HG03060 (cell line): ENCODE measurements at regions not wholly inside any gene's neighbourhood (a gene's known extent, or its start where the extent isn't known, plus 50 kb on each side); places are given as distances from the start of the nearest gene placed in this dataset.

ENCODE experiments used
- ATAC-seq: cut with Tn5 transposase; IDR thresholded peaks from one replicate; pipeline ENCODE4 v1.9.1; 2021; ENCODE audit warnings: low read depth, moderate number of reproducible peaks; ENCODE audit not compliant: unreplicated experiment

- no peak for ATAC-seq
Observed at GRCh38 chr1:37237948-37238347, 203.6 kb upstream of the GRIK3 start.

DNA sequence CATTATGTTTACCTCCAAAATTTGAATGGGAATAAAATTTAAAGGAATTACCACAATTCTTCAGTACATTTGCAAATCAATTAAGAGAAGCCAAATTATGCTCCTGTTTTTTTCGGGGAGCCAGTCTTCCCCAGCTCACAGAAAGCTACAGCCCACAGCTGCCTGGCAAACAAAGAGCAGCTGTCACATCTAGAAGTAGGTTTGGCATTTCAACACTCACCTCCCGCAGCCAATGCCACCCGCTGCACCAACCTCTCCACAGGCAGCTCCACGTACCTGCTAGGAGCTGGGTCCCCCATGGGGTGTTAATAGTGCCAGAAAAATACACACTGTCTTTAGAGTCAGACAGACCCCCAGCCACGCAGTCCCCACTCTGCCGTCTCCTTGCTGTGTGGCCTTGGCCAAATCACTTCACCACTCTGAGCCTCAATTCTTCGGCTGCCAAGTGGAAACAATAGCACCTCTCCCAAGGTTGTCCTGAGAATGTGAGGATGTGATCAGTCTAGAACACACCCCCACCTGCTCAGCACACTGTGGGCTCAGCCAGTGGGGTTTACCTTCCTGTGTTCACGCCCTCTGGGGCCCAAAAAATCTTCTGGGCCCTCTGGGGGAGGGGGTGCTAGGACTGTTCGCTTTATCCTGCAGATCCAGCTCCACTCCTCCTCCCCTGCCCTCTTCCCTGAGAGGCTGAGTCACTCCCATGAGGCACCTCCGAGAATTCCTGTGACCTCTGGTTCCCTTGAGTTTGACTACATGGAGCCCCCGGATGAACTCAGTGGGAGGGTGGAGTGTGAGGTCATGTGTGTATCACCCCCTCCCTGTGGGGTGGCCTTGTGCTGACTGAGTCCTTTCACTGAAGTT, 204.3 kb upstream of the GRIK3 start:
- no peak for ATAC-seq

DNA sequence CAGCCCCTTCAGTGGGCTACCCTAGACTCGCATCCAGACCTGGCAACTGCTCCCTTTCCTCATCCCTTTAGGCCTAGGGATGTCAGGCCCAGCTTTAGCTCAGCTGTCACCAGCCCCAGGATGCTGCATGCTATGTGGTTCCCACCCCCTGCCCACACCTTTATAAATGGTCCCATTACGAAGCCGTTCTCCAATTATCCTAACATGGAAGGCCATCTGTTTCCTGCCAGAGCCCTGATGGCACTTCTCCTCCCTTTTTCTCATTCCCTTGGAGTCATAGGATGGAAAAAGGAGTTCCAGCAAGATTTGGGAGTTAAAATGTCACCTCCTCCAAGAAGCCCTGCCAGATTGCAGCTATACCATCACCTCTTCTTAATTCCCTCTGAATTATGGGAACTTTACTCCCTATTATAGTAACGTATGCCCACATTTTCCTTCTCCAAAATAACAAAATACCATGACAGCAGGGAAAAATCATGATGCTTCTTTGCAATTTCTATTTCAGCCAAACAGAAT, 205.0 kb upstream of the GRIK3 start:
- no peak for ATAC-seq

DNA sequence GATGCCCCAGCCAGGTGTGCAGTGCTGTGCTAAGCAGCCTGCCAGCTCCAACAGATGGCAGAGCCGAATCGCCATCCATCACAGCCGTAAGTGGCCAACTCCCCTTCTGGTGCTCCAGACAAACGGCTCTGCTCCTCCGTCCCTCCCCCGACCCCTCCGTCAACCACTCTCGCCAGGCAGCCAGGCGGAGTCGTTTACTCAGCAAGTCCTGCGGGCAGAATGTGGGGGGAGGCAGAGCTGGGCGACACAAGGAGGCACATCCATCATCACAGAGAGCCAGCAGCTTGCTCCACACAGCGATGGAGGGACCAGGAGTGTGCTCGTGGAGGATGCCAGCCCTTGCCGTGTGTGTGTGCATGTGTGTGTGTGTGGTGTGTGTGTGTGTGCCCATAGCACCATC, 206.6 kb upstream of the GRIK3 start:
- no peak for ATAC-seq

DNA sequence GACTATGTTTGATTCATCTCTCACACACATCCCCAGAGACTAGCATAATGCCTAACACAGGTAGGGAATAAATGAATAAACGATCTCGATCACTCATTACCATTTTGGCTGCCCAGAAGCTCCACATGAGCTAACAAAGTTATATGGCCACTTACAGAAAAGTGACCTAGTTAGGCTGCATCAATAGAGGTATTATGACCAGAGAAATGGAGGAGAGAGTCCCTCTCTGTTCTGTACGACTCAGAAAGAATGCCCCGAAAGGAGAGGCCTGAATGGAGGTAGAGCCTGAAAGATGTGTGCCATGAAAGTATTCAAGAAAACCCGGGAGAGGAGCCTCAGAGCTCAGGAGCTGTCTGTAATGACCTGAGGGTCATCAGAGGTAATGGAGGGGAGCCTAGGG, 208.2 kb upstream of the GRIK3 start:
- ATAC-seq: no peak

GRCh38 chr1:37243368-37244082, 209.2 kb upstream of the GRIK3 start:
- ATAC-seq: no peak

DNA sequence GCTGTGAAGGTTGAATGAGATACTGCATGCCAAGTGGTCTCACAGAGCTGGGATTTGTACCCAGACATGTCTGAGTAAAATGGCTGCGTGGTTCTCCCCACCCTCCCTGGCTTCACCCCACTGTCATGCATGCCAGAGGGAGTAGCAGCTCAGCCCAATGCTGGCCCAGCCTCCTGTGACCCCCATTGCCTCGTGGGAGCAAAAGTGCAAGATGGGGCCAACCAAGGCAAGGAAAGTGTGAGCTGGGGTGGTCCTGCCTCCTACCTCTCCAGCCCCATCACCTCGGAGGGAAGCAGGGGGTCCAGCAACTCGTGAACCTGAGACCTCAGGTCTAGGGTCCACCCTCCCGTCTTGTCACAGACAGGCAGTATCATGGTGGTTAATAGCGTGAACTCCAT, 209.8 kb upstream of the GRIK3 start:
- no peak for ATAC-seq

GRCh38 chr1:37244815-37245214, 210.5 kb upstream of the GRIK3 start:
- no peak for ATAC-seq

DNA sequence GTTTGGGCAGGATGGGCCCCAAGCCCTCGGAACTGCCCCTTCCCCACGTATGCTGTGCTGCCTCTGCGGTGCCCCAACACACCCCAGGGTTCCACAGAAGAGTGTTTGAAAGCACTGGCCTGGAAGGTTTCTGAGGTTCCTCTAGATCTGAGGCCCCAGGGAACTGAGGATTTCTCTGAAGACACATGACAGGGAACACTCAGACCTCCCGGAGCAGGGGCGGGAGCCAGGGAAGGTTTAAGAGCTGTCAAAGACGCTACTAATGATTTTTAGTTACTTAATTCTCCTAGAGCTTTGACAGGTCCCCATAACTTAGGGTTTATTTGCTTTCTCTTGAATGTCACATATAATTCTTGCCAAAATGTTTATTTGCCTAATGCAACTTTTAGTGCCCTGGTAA, 212.3 kb upstream of the GRIK3 start:
- ATAC-seq: no peak

DNA sequence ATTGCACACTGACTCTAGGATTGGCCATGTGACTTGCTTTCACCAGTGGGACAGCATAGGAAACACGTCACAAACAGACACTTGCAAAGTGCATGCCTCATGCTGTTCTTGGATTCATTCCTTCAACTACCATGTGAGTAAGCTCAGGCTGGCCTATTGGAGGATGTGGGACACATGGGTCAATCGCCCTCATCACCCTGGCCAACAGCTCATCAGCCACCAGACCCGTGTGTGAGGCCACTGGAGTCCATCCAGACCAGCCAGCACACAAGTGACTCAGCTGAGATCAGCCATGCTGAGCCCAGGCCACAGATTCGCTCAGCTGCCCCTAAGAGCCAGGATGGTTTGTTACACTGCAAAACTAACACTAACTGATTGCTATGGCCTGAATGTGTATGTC, 216.1 kb upstream of the GRIK3 start:
- ATAC-seq: no peak

- ATAC-seq: no peak
Observed at GRCh38 chr1:37255136-37255795, 219.1 kb upstream of the ZC3H12A start.

- no peak for ATAC-seq
Observed at GRCh38 chr1:37255868-37256267, 218.5 kb upstream of the ZC3H12A start.

DNA sequence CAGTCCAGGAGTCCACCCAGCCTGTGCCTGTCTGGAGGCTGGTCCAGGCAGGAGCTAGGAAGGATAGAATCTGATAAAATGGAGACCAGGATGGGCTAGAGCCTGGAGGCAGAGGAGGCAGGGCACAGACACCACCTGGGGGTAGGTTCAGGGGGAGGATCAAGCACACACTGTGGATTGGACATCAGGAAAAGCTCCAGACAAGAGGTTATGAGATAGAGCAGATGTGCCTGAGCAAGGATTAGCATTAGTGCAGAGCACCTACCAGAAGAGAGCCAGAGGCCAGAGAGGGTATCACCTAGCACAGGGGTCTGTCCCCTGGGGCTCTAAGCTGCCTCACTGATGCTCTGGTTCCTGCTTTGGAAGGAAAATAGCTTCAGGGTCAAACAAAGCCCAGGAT, 216.7 kb upstream of the ZC3H12A start:
- no peak for ATAC-seq

DNA sequence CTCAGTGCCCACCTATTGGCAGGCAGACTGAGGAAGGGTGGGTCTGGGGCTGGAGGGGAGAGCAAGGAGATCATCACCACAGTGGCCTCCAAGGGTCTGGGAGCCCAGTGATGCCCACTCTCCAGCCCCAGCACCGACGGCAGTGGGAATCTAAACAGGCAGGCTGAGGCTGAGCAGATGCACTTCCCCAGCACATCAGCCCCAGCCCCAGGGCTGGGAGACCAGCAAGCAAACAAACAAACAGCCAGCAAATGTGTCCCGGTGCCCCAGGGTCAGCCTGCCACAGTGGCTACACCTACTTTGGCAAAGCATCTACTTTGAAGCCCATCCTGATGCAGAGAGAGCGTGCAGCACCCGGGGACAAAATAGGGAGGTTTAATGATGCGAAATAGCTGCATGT, 216.3 kb upstream of the ZC3H12A start:
- ATAC-seq: no peak

DNA sequence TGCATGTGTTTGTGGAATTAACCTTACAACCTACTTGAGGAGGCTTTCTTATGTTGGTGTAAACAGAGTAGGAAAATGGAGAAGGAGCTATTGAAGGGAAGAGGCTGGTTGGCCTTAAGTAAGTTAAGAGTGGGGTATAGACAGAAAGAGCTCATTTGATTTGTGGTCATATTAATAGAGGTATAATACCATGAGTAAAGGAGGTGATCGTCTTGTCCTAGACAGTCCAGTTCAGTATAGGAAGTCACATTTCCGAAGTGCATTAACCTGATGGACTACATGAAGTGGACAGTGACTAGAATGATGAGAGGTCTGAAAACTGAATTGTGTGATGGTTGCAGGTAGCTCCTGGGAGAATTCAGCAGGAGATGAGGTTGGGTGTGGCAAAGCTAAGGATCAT, 215.4 kb upstream of the ZC3H12A start:
- ATAC-seq: no peak

GRCh38 chr1:37261129-37261528, 213.3 kb upstream of the ZC3H12A start:
- ATAC-seq: no peak

GRCh38 chr1:37262439-37263170, 211.8 kb upstream of the ZC3H12A start:
- ATAC-seq: no peak

- ATAC-seq: no peak
Observed at GRCh38 chr1:37265156-37265555, 209.2 kb upstream of the ZC3H12A start.

GRCh38 chr1:37265786-37266667, 208.4 kb upstream of the ZC3H12A start:
- no peak for ATAC-seq
